Jurkat, Clone E6-1 (cell line): ENCODE measurements at regions not wholly inside any gene's neighbourhood (a gene's known extent, or its start where the extent isn't known, plus 50 kb on each side); places are given as distances from the start of the nearest gene placed in this dataset.
"Not testable (repeated sequence)": the region's sequence is repeated elsewhere in the genome, so short reads cannot be mapped to it uniquely, and the experiment has no call there.

Source experiments
- DNase-seq: peaks from one replicate; pipeline ENCODE4 v3.0.0-alpha.2; 2011; ENCODE audit warnings: low read depth, low spot score
- H3K4me3 ChIP-seq: 2 replicates; pipeline ENCODE4 v1.5.1; 2011; ENCODE audit warnings: mild to moderate bottlenecking, low read length, control low read depth, moderate library complexity

- H3K4me3 ChIP-seq: no peak overlapping the region
- DNase-seq: no peak
Measured at GRCh38 chr7:13189668-13190067, 502.2 kb downstream of the ARL4A start.

DNA sequence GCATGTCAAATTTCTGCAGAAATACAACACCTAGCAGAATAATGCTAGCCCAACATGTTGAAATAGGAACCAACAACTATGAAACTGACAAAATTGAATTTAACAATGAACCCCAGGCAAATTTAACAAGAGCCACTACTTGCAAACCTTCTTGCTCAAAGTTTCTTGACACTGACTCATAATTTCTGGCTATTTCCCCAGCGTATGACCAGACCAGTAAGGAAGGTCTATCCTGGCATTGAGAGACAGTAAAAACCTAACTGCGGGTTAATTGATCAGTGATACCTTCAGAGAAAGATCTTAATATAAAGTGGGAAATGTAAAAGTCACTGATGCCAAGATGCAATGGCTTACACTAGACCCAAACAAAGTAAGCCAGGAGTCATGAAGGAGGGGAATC, 510.1 kb downstream of the ARL4A start:
- no peak for DNase-seq
- no peak overlapping the region for H3K4me3 ChIP-seq

DNA sequence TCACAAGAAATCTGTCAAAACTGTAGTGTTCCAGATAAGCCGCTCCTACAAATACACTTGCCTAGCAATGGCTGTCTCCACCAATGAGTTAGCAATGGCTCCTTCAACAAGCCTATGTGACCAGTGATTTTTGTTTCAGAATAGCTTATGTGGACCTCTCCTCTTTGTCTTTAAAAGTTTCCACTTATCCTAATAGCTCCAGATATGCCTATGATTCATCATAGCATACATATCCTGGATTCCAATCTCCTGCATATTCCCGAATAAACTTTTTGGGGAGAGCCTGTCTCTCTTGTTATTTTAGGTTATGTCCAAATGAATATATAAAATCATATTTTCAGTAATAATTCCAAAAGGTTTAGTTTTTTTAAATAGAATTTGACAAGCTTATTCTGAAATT, 510.6 kb downstream of the ARL4A start:
- no peak for DNase-seq
- no peak overlapping the region for H3K4me3 ChIP-seq

GRCh38 chr7:13198727-13199126, 511.3 kb downstream of the ARL4A start:
- no peak overlapping the region for H3K4me3 ChIP-seq
- no peak for DNase-seq

GRCh38 chr7:13201628-13202027, 514.2 kb downstream of the ARL4A start:
- no peak for DNase-seq
- no peak overlapping the region for H3K4me3 ChIP-seq

GRCh38 chr7:13217768-13218167, 530.3 kb downstream of the ARL4A start:
- H3K4me3 ChIP-seq: no peak overlapping the region
- DNase-seq: no peak

GRCh38 chr7:13225068-13225467, 537.6 kb downstream of the ARL4A start:
- no peak for DNase-seq
- H3K4me3 ChIP-seq: no peak overlapping the region

GRCh38 chr7:13226385-13226784, 539.0 kb downstream of the ARL4A start:
- H3K4me3 ChIP-seq: no peak overlapping the region
- no peak for DNase-seq

DNA sequence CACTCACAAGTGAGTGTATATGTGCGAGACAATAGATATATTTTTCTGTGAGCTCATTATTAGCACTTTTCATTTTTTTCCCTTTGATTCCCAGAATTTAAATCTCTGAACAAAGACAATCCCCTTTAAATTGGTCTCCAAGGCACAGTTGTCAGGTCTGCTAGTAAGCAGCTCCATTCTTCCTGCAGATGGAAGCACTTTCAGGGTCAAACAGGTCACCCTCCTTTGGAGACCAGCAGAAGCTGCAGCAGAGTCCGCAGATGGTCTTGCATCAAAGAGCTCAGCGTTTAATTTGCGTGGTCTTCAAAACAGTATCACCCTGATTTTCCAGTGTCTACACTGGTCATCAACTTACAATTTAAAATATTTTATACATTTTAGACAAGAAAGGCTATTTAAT, 543.8 kb downstream of the ARL4A start:
- H3K4me3 ChIP-seq: no peak overlapping the region
- DNase-seq: no peak

GRCh38 chr7:13235436-13235835, 548.0 kb downstream of the ARL4A start:
- no peak overlapping the region for H3K4me3 ChIP-seq
- no peak for DNase-seq

- no peak for DNase-seq
- H3K4me3 ChIP-seq: no peak overlapping the region
Measured at GRCh38 chr7:13236026-13236425, 548.6 kb downstream of the ARL4A start.

- no peak for DNase-seq
- H3K4me3 ChIP-seq: no peak overlapping the region
Measured at GRCh38 chr7:13240349-13240748, 552.9 kb downstream of the ARL4A start.

GRCh38 chr7:13241416-13241815, 554.0 kb downstream of the ARL4A start:
- H3K4me3 ChIP-seq: no peak overlapping the region
- DNase-seq: no peak

- DNase-seq: no peak
- H3K4me3 ChIP-seq: no peak overlapping the region
Measured at GRCh38 chr7:13257661-13258060, 570.2 kb downstream of the ARL4A start.

GRCh38 chr7:13258386-13258785, 571.0 kb downstream of the ARL4A start:
- H3K4me3 ChIP-seq: no peak overlapping the region
- no peak for DNase-seq

DNA sequence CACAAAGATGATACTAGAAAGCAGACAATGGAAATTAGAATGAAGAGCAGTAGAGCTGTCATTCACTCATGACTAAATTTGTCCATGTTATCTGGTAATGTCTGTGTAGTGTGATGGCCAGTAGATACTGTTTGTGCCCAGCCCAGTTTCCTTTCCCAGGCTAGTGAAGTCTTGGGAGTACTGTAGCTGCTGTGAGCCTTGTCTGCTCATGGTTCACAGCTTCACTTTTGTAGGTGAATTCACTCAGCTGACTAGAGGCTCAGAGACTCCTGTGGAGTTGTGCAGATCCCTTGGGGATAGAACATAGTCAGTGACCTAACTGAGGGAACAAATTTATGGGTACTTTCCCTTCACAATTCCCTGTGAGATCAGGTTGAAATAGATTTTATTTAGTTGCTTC, 572.5 kb downstream of the ARL4A start:
- DNase-seq: no peak
- no peak overlapping the region for H3K4me3 ChIP-seq

- peak; percentile 18 for DNase-seq
- H3K4me3 ChIP-seq: no peak overlapping the region
Measured at GRCh38 chr7:13262929-13263530, 575.6 kb downstream of the ARL4A start.

DNA sequence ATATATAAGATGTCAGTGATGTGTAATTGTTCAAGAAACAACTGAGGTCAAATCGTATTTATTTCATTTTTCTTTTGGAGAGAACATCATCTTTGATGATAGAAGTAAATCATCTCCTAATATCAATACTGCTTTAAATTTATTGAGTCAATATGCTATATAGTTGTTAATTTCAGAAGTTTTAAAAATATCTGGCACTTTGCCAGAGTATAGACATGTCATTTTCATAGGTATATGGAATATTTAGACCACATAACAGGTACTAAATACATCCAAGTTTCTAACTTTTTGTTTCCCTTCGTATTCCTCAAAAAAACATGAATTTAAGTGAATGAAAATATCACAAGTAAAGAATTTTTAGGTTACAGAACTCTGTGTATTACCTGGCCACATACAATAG, 577.8 kb downstream of the ARL4A start:
- no peak overlapping the region for H3K4me3 ChIP-seq
- DNase-seq: no peak

DNA sequence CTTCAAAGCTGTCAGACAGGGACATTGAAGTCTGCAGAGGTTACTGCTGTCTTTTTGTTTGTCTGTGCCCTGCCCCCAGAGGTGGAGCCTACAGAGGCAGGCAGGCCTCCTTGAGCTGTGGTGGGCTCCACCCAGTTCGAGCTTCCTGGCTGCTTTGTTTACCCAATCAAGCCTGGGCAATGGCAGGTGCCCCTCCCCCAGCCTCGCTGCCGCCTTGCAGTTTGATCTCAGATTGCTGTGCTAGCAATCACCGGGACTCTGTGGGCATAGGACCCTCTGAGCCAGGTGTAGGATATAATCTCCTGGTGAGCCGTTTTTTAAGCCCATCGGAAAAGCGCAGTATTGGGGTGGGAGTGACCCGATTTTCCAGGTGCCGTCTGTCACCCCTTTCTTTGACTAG, 586.8 kb downstream of the ARL4A start:
- H3K4me3 ChIP-seq, DNase-seq: not testable (repeated sequence)

DNA sequence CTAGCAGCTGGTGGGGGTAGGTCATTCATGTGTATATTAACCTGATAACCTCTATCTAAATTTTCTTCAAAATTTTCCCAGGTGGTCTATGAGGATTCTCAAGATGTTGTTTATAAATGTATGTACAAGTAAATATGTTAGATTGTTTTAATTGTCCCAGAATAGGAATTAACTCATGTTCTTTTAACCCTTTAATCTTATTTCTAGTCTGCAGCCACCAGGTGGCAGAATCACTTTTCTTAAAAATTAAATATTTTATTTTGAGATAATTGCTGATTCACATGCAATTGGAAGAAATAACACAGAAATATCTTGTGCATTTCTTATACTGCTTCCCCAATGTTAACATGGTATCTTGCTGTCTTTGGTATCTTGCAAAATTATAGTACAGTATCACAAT, 589.5 kb downstream of the ARL4A start:
- no peak overlapping the region for H3K4me3 ChIP-seq
- no peak for DNase-seq

GRCh38 chr7:13278020-13278419, 590.6 kb downstream of the ARL4A start:
- no peak for DNase-seq
- H3K4me3 ChIP-seq: no peak overlapping the region
